GM12878 (cell line): ENCODE measurements at regions not wholly inside any gene's neighbourhood (a gene's known extent, or its start where the extent isn't known, plus 50 kb on each side); places are given as distances from the start of the nearest gene placed in this dataset.

Experiments used
- NR2C1 ChIP-seq: fragments of 450-650 bp; IDR thresholded peaks from 2 replicates; pipeline ENCODE4 v1.6.1; 2017; ENCODE audit warnings: antibody characterized with exemption, mild to moderate bottlenecking, moderate library complexity
- TF ChIP-seq, protein P1 (sequence below): fragments of 450-650 bp; IDR thresholded peaks from 2 replicates; pipeline ENCODE4 v1.6.1; 2017; ENCODE audit warnings: mild to moderate bottlenecking, moderate library complexity
- TF ChIP-seq, protein P2 (sequence below): fragments of 450-650 bp; formaldehyde crosslinking; IDR thresholded peaks from 2 replicates; pipeline ENCODE4 v1.4.0; 2020; ENCODE audit warnings: mild to moderate bottlenecking, moderate library complexity

DNA sequence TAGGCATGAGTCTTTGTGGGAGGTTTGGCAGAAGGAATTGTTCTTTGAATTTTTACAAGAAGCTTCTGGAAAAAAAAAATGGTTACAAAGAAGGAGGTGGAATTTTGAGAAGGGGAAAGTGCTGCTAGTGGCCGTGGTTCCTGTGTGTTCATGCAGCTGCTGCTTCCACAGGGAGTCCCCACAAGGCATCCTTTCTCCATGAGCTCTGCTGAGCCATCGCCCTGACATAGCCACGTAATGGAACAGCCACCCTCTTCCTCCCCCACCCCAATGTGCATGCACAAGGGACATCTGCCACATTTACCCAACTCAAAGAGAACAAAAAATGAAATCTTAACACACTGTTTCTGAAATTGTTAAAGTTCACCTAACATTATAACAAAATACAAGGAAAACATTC, 529.7 kb downstream of the SATB2 start (continued):
- TF ChIP-seq, protein P1, sequence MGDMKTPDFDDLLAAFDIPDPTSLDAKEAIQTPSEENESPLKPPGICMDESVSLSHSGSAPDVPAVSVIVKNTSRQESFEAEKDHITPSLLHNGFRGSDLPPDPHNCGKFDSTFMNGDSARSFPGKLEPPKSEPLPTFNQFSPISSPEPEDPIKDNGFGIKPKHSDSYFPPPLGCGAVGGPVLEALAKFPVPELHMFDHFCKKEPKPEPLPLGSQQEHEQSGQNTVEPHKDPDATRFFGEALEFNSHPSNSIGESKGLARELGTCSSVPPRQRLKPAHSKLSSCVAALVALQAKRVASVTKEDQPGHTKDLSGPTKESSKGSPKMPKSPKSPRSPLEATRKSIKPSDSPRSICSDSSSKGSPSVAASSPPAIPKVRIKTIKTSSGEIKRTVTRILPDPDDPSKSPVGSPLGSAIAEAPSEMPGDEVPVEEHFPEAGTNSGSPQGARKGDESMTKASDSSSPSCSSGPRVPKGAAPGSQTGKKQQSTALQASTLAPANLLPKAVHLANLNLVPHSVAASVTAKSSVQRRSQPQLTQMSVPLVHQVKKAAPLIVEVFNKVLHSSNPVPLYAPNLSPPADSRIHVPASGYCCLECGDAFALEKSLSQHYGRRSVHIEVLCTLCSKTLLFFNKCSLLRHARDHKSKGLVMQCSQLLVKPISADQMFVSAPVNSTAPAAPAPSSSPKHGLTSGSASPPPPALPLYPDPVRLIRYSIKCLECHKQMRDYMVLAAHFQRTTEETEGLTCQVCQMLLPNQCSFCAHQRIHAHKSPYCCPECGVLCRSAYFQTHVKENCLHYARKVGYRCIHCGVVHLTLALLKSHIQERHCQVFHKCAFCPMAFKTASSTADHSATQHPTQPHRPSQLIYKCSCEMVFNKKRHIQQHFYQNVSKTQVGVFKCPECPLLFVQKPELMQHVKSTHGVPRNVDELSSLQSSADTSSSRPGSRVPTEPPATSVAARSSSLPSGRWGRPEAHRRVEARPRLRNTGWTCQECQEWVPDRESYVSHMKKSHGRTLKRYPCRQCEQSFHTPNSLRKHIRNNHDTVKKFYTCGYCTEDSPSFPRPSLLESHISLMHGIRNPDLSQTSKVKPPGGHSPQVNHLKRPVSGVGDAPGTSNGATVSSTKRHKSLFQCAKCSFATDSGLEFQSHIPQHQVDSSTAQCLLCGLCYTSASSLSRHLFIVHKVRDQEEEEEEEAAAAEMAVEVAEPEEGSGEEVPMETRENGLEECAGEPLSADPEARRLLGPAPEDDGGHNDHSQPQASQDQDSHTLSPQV = no peak
- TF ChIP-seq, protein P2, sequence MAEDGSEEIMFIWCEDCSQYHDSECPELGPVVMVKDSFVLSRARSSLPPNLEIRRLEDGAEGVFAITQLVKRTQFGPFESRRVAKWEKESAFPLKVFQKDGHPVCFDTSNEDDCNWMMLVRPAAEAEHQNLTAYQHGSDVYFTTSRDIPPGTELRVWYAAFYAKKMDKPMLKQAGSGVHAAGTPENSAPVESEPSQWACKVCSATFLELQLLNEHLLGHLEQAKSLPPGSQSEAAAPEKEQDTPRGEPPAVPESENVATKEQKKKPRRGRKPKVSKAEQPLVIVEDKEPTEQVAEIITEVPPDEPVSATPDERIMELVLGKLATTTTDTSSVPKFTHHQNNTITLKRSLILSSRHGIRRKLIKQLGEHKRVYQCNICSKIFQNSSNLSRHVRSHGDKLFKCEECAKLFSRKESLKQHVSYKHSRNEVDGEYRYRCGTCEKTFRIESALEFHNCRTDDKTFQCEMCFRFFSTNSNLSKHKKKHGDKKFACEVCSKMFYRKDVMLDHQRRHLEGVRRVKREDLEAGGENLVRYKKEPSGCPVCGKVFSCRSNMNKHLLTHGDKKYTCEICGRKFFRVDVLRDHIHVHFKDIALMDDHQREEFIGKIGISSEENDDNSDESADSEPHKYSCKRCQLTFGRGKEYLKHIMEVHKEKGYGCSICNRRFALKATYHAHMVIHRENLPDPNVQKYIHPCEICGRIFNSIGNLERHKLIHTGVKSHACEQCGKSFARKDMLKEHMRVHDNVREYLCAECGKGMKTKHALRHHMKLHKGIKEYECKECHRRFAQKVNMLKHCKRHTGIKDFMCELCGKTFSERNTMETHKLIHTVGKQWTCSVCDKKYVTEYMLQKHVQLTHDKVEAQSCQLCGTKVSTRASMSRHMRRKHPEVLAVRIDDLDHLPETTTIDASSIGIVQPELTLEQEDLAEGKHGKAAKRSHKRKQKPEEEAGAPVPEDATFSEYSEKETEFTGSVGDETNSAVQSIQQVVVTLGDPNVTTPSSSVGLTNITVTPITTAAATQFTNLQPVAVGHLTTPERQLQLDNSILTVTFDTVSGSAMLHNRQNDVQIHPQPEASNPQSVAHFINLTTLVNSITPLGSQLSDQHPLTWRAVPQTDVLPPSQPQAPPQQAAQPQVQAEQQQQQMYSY (CRISPR knock-in tag) = no peak
- TF ChIP-seq NR2C1 = no peak
- TF ChIP-seq, all 136 proteins: peak for 0
